ENCODE measurements at regions not wholly inside any gene's neighbourhood (a gene's known extent, or its start where the extent isn't known, plus 50 kb on each side); places are given as distances from the start of the nearest gene placed in this dataset.

- H2AFZ ChIP-seq (ENCODE audit: low read depth, low read length), result no peak overlapping the region
- H3K4me3 ChIP-seq (ENCODE audit: insufficient read depth, low read depth, low read length), result no peak overlapping the region
- Mint-ChIP-seq H3K36me3 (ENCODE audit: low read depth, unreplicated experiment) (no peaks in the 10 kb centered on the region), H3K4me3 (ENCODE audit: unreplicated experiment) (no peak overlapping the region), H3K27me3 (ENCODE audit: low read depth, unreplicated experiment) (no peaks in the 10 kb centered on the region), H3K27ac (ENCODE audit: unreplicated experiment) (no peak overlapping the region), H3K4me1 (ENCODE audit: low read depth, unreplicated experiment) (no peaks in the 10 kb centered on the region), H3K9me3 (ENCODE audit: unreplicated experiment) (peaks cover 3% of the 10 kb centered on the region)
- no peaks in the 10 kb centered on the region for H3K27me3 ChIP-seq (ENCODE audit: insufficient read depth, low read length)
- no peak overlapping the region for H3K4me2 ChIP-seq (ENCODE audit: low read length)
- no peak for TF ChIP-seq EZH2 (IDR thresholded peaks at IDR 0.05; ENCODE audit: insufficient read depth, low read length)
- no peak for TF ChIP-seq CTCF (IDR thresholded peaks at IDR 0.05; ENCODE audit: insufficient read depth, low read depth, low read length)
- DNase-seq (ENCODE audit: low read depth) (no peak), FAIRE-seq (no peak)
- H3K79me2 ChIP-seq (ENCODE audit: insufficient read depth, low read length), result no peaks in the 10 kb centered on the region
- H4K20me1 ChIP-seq (ENCODE audit: insufficient read depth, low read length), result no peaks in the 10 kb centered on the region
- H3K36me3 ChIP-seq (ENCODE audit: insufficient read depth, low read length), result no peaks in the 10 kb centered on the region
- H3K9ac ChIP-seq (ENCODE audit: low read length), result no peak overlapping the region
- H3K27ac ChIP-seq (ENCODE audit: low read depth, low read length), result no peak overlapping the region
- H3K9me3 ChIP-seq (ENCODE audit: insufficient read depth, low read depth, low read length), result no peaks in the 10 kb centered on the region
- no peaks in the 10 kb centered on the region for H3K4me1 ChIP-seq (ENCODE audit: insufficient read depth, low read length)
These were observed 321.3 kb downstream of the EPB41L4A start for GRCh38 chr5:112097768-112098167.

- no peak overlapping the region for H3K27ac ChIP-seq (ENCODE audit: low read depth, low read length)
- DNase-seq (ENCODE audit: low read depth) (no peak), FAIRE-seq (no peak)
- H3K36me3 Mint-ChIP-seq (ENCODE audit: low read depth, unreplicated experiment), result no peaks in the 10 kb centered on the region
- no peaks in the 10 kb centered on the region for H3K9me3 Mint-ChIP-seq (ENCODE audit: unreplicated experiment)
- H3K9ac ChIP-seq (ENCODE audit: low read length), result no peak overlapping the region
- no peaks in the 10 kb centered on the region for H3K27me3 ChIP-seq (ENCODE audit: insufficient read depth, low read length)
- no peak overlapping the region for H3K4me3 ChIP-seq (ENCODE audit: insufficient read depth, low read depth, low read length)
- no peak overlapping the region for H2AFZ ChIP-seq (ENCODE audit: low read depth, low read length)
- no peak overlapping the region for H3K27ac Mint-ChIP-seq (ENCODE audit: unreplicated experiment)
- H3K4me1 ChIP-seq (ENCODE audit: insufficient read depth, low read length), result no peaks in the 10 kb centered on the region
- no peaks in the 10 kb centered on the region for H4K20me1 ChIP-seq (ENCODE audit: insufficient read depth, low read length)
- H3K79me2 ChIP-seq (ENCODE audit: insufficient read depth, low read length), result no peaks in the 10 kb centered on the region
- no peak for TF ChIP-seq CTCF (IDR thresholded peaks at IDR 0.05; ENCODE audit: insufficient read depth, low read depth, low read length)
- no peak for TF ChIP-seq EZH2 (IDR thresholded peaks at IDR 0.05; ENCODE audit: insufficient read depth, low read length)
- H3K27me3 Mint-ChIP-seq (ENCODE audit: low read depth, unreplicated experiment), result no peaks in the 10 kb centered on the region
- H3K4me1 Mint-ChIP-seq (ENCODE audit: low read depth, unreplicated experiment), result no peaks in the 10 kb centered on the region
- no peak overlapping the region for H3K4me2 ChIP-seq (ENCODE audit: low read length)
- H3K4me3 Mint-ChIP-seq (ENCODE audit: unreplicated experiment), result no peak overlapping the region
- H3K36me3 ChIP-seq (ENCODE audit: insufficient read depth, low read length), result no peaks in the 10 kb centered on the region
- H3K9me3 ChIP-seq (ENCODE audit: insufficient read depth, low read depth, low read length), result no peaks in the 10 kb centered on the region
These were observed 330.2 kb upstream of the NREP start for GRCh38 chr5:112087222-112087621.

GRCh38 chr5:112086740-112087139, 329.7 kb upstream of the NREP start:
- no peaks in the 10 kb centered on the region for H3K4me1 ChIP-seq (ENCODE audit: insufficient read depth, low read length)
- Mint-ChIP-seq H3K4me3 (ENCODE audit: unreplicated experiment) (no peak overlapping the region), H3K27me3 (ENCODE audit: low read depth, unreplicated experiment) (no peaks in the 10 kb centered on the region), H3K4me1 (ENCODE audit: low read depth, unreplicated experiment) (no peaks in the 10 kb centered on the region), H3K36me3 (ENCODE audit: low read depth, unreplicated experiment) (no peaks in the 10 kb centered on the region), H3K27ac (ENCODE audit: unreplicated experiment) (no peak overlapping the region), H3K9me3 (ENCODE audit: unreplicated experiment) (no peaks in the 10 kb centered on the region)
- H2AFZ ChIP-seq (ENCODE audit: low read depth, low read length), result no peak overlapping the region
- no peak overlapping the region for H3K4me2 ChIP-seq (ENCODE audit: low read length)
- no peak overlapping the region for H3K4me3 ChIP-seq (ENCODE audit: insufficient read depth, low read depth, low read length)
- H3K9me3 ChIP-seq (ENCODE audit: insufficient read depth, low read depth, low read length), result no peaks in the 10 kb centered on the region
- H3K9ac ChIP-seq (ENCODE audit: low read length), result no peak overlapping the region
- TF ChIP-seq CTCF (IDR thresholded peaks at IDR 0.05; ENCODE audit: insufficient read depth, low read depth, low read length), result no peak
- no peak for TF ChIP-seq EZH2 (IDR thresholded peaks at IDR 0.05; ENCODE audit: insufficient read depth, low read length)
- DNase-seq (ENCODE audit: low read depth) (no peak), FAIRE-seq (no peak)
- no peaks in the 10 kb centered on the region for H3K36me3 ChIP-seq (ENCODE audit: insufficient read depth, low read length)
- H4K20me1 ChIP-seq (ENCODE audit: insufficient read depth, low read length), result no peaks in the 10 kb centered on the region
- no peaks in the 10 kb centered on the region for H3K27me3 ChIP-seq (ENCODE audit: insufficient read depth, low read length)
- no peak overlapping the region for H3K27ac ChIP-seq (ENCODE audit: low read depth, low read length)
- no peaks in the 10 kb centered on the region for H3K79me2 ChIP-seq (ENCODE audit: insufficient read depth, low read length)

All from astrocyte (in vitro differentiated cells and primary cell).